ENCODE measurements at regions not wholly inside any gene's neighbourhood (a gene's known extent, or its start where the extent isn't known, plus 50 kb on each side); places are given as distances from the start of the nearest gene placed in this dataset.

GRCh38 chr9:26753971-26754370, 138.6 kb downstream of the CAAP1 start:
- TF ChIP-seq CTCF (conservative IDR thresholded peaks at IDR 0.05; ENCODE audit: low read depth, low read length) = no peak
- no peak for TF ChIP-seq EZH2 (IDR thresholded peaks at IDR 0.05; ENCODE audit: borderline replicate concordance, low read depth, low read length, poor library complexity, severe bottlenecking)

Measured in A673 (cell line).